OCI-LY3 (cell line): ENCODE measurements at regions not wholly inside any gene's neighbourhood (a gene's known extent, or its start where the extent isn't known, plus 50 kb on each side); places are given as distances from the start of the nearest gene placed in this dataset.

Experiments
- H2AFZ ChIP-seq: fragments of 200-600, 300-600 bp; shearing (Covaris generic); 2 replicates; pipeline ENCODE4 v1.6.0; 2014; ENCODE audit warnings: antibody characterized with exemption, low read depth, low read length
- H3K27ac ChIP-seq: fragments of 200-600, 300-600 bp; sonication (generic); 2 replicates; pipeline ENCODE4 v1.5.1; 2014; ENCODE audit warnings: mild to moderate bottlenecking, low read length, moderate library complexity, mixed read lengths
- H3K27me3 ChIP-seq: fragments of 200-600, 300-600 bp; sonication (generic); 2 replicates; pipeline ENCODE4 v1.6.1; 2014; ENCODE audit warnings: low read depth, low read length, mixed read lengths
- H3K36me3 ChIP-seq: fragments of 200-600, 300-600 bp; sonication (generic); replicated peaks from 2 replicates; pipeline ENCODE3; 2014; ENCODE audit warnings: low read depth, low read length, mixed read lengths
- H3K4me1 ChIP-seq: fragments of 300-600, 200-600 bp; sonication (generic); 2 replicates; pipeline ENCODE4 v1.6.1; 2014; ENCODE audit warnings: low read length, mixed read lengths
- H3K4me2 ChIP-seq: fragments of 200-600, 300-600 bp; sonication (generic); 2 replicates; pipeline ENCODE4 v1.6.1; 2014; ENCODE audit warnings: low read length, mixed read lengths
- H3K4me3 ChIP-seq: fragments of 300-600, 200-600 bp; sonication (generic); 2 replicates; pipeline ENCODE4 v1.5.1; 2014; ENCODE audit warnings: antibody characterized with exemption, mild to moderate bottlenecking, low read length, moderate library complexity
- H3K79me2 ChIP-seq: fragments of 300-600, 200-600 bp; shearing (Covaris generic); 2 replicates; pipeline ENCODE4 v1.6.1; 2014; ENCODE audit warnings: mild to moderate bottlenecking, low read length, mixed read lengths
- H3K9ac ChIP-seq: fragments of 300-600, 200-600 bp; shearing (Covaris generic); 2 replicates; pipeline ENCODE4 v1.6.0; 2014; ENCODE audit warnings: mild to moderate bottlenecking, low read length, moderate library complexity
- H3K9me3 ChIP-seq: fragments of 200-600, 300-600 bp; shearing (Covaris generic); 2 replicates; pipeline ENCODE4 v1.6.1; 2014; ENCODE audit warnings: low read length, mixed read lengths; ENCODE audit not compliant: insufficient read depth
- H4K20me1 ChIP-seq: fragments of 200-600, 300-600 bp; sonication (generic); 2 replicates; pipeline ENCODE4 v1.6.1; 2016; ENCODE audit warnings: low read length, mixed read lengths; ENCODE audit not compliant: insufficient read depth
- CTCF ChIP-seq: fragments of 200-600, 300-600 bp; sonication (generic); IDR thresholded peaks from 2 replicates; pipeline ENCODE4 v1.5.1; 2014; ENCODE audit warnings: antibody characterized with exemption, low read length, low read depth
- EZH2phosphoT487 ChIP-seq: fragments of 200-600 bp; shearing (Covaris generic); IDR thresholded peaks from 2 replicates; pipeline ENCODE4 v1.6.1; 2018; ENCODE audit warnings: antibody characterized with exemption, mixed run types, low read depth

GRCh38 chr2:6493669-6494068 lies 372.0 kb downstream of the CMPK2 start:
- no peaks in the 10 kb centered on the region for H3K36me3 ChIP-seq
- H3K4me3 ChIP-seq: no peak overlapping the region
- H3K27ac ChIP-seq: no peak overlapping the region
- H3K4me2 ChIP-seq: no peak overlapping the region
- H3K27me3 ChIP-seq: no peaks in the 10 kb centered on the region
- H3K9me3 ChIP-seq: no peaks in the 10 kb centered on the region
- H4K20me1 ChIP-seq: no peaks in the 10 kb centered on the region
- H3K79me2 ChIP-seq: no peaks in the 10 kb centered on the region
- H3K4me1 ChIP-seq: peaks cover 5% of the 10 kb centered on the region
- TF ChIP-seq CTCF (no peak), EZH2phosphoT487 (no peak)
- no peak overlapping the region for H3K9ac ChIP-seq
- no peak overlapping the region for H2AFZ ChIP-seq

GRCh38 chr2:6495466-6495865 lies 370.2 kb downstream of the CMPK2 start:
- no peak overlapping the region for H2AFZ ChIP-seq
- no peak overlapping the region for H3K4me2 ChIP-seq
- H3K9ac ChIP-seq: no peak overlapping the region
- no peak overlapping the region for H3K4me3 ChIP-seq
- H4K20me1 ChIP-seq: no peaks in the 10 kb centered on the region
- no peaks in the 10 kb centered on the region for H3K27me3 ChIP-seq
- no peak for TF ChIP-seq EZH2phosphoT487
- no peak for TF ChIP-seq CTCF
- H3K79me2 ChIP-seq: no peaks in the 10 kb centered on the region
- no peak overlapping the region for H3K27ac ChIP-seq
- no peaks in the 10 kb centered on the region for H3K36me3 ChIP-seq
- H3K9me3 ChIP-seq: no peaks in the 10 kb centered on the region
- H3K4me1 ChIP-seq: peaks cover 5% of the 10 kb centered on the region

- no peak overlapping the region for H3K9ac ChIP-seq
- no peaks in the 10 kb centered on the region for H4K20me1 ChIP-seq
- no peaks in the 10 kb centered on the region for H3K27me3 ChIP-seq
- no peak overlapping the region for H3K4me3 ChIP-seq
- no peak overlapping the region for H2AFZ ChIP-seq
- no peaks in the 10 kb centered on the region for H3K36me3 ChIP-seq
- no peak overlapping the region for H3K27ac ChIP-seq
- no peak for TF ChIP-seq EZH2phosphoT487
- TF ChIP-seq CTCF: no peak
- no peak overlapping the region for H3K4me2 ChIP-seq
- H3K9me3 ChIP-seq: no peaks in the 10 kb centered on the region
- no peaks in the 10 kb centered on the region for H3K79me2 ChIP-seq
- peaks cover 5% of the 10 kb centered on the region for H3K4me1 ChIP-seq
Observed at GRCh38 chr2:6496376-6496775, 369.3 kb downstream of the CMPK2 start.

DNA sequence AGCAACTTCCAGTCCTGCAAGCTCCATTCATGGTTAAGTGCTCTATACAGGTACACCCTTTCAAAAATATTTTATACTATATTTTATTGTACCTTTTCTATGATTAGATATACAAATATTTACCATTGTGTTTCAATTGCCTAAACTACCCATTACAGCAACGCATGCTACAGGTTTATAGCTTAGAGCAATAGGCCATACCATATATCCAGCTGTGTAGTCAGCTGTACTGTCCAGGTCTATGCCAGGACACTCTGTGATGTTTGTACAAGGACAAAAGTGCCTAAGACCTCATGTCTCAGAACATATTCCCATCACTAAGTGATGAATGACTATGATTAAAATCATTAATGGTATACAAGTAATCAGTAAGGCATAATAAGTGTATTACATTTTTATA lies 368.7 kb downstream of the CMPK2 start:
- Histone ChIP-seq H3K4me2 (no peak overlapping the region), H3K4me3 (no peak overlapping the region), H2AFZ (no peak overlapping the region)

More for the DNA sequence above, 368.7 kb downstream of the CMPK2 start:
- Histone ChIP-seq H3K9ac (no peak overlapping the region), H3K79me2 (no peaks in the 10 kb centered on the region), H3K27me3 (no peaks in the 10 kb centered on the region), H3K36me3 (no peaks in the 10 kb centered on the region), H4K20me1 (no peaks in the 10 kb centered on the region), H3K9me3 (no peaks in the 10 kb centered on the region), H3K27ac (no peak overlapping the region), H3K4me1 (peaks cover 5% of the 10 kb centered on the region)
- TF ChIP-seq CTCF (no peak), EZH2phosphoT487 (no peak)
